GM12891 (cell line): ENCODE measurements at regions not wholly inside any gene's neighbourhood (a gene's known extent, or its start where the extent isn't known, plus 50 kb on each side); places are given as distances from the start of the nearest gene placed in this dataset.

Source experiments
- POLR2A ChIP-seq: IDR thresholded peaks from 2 replicates; pipeline ENCODE4 v1.6.1; 2011; ENCODE audit warnings: low read depth, low read length, control low read depth
- POLR2AphosphoS5 ChIP-seq: IDR thresholded peaks from 2 replicates; pipeline ENCODE4 v1.6.1; 2011; ENCODE audit warnings: low read depth, low read length, control low read depth
- SPI1 ChIP-seq: IDR thresholded peaks from 2 replicates; pipeline ENCODE4 v1.6.1; 2011; ENCODE audit warnings: low read depth, low read length, control low read depth
- TAF1 ChIP-seq: IDR thresholded peaks from 2 replicates; pipeline ENCODE4 v1.6.1; 2011; ENCODE audit warnings: low read depth, low read length, control low read depth

DNA sequence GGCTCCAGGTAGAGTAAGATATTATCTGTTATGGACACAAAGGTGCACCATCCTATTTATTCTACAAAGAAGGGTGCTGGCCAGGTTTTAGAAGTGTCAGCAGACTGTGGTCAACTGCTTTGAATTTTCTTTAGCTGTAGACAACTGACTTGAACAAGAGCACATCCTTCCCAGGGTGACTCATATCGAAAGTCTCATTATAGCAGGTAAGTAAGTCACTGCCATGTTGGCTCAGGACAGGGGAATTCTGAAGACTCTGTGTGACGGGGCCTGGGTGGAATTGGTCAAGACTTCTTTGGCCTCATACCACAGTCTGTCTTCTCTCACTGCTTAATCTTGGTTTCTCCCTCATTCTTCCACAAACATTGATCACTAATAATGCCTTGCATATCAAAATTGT lies 214.5 kb upstream of the CDH9 start:
- TF ChIP-seq POLR2A (no peak), POLR2AphosphoS5 (no peak), TAF1 (no peak), SPI1 (no peak)
